Erythroblast (primary cell): ENCODE measurements at regions not wholly inside any gene's neighbourhood (a gene's known extent, or its start where the extent isn't known, plus 50 kb on each side); places are given as distances from the start of the nearest gene placed in this dataset.

Source experiments
- DNase-seq, 2 experiments: peaks; one replicate each; lab custom pipeline; 2025; lab: John Stamatoyannopoulos, UW
- GATA1 ChIP-seq: IDR thresholded peaks from 2 replicates; pipeline ENCODE4 v1.6.1; 2011; ENCODE audit warnings: low read depth, mild to moderate bottlenecking, control low read depth, low read length, moderate library complexity
- POLR2A ChIP-seq: IDR thresholded peaks from 2 replicates; pipeline ENCODE4 v1.6.1; 2011; ENCODE audit warnings: mild to moderate bottlenecking, low read length

- no peak for DNase-seq
- TF ChIP-seq GATA1 (no peak), POLR2A (no peak)
These were observed 435.6 kb upstream of the LRFN5 start for GRCh38 chr14:41171045-41171444.

DNA sequence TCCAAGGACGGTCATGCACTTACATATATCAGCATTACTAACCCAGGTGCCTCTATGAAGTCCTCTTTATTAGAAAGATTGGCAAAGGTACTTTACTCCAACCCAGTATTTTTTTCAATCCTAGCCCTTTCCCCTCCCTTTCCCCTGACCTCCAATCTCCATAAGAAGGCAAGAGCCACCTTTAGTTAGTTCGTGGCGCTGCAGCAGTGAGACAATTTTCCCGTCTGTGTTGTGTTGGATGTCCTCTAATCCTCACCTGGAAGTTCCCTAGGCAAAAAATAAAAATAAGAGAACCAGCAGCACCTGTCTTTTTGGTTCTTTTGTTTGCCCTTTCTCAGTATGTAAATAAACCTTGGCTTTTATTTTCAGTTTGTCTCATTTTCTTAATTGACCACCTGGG, 439.6 kb upstream of the LRFN5 start:
- no peak for TF ChIP-seq POLR2A
- no peak for DNase-seq

DNA sequence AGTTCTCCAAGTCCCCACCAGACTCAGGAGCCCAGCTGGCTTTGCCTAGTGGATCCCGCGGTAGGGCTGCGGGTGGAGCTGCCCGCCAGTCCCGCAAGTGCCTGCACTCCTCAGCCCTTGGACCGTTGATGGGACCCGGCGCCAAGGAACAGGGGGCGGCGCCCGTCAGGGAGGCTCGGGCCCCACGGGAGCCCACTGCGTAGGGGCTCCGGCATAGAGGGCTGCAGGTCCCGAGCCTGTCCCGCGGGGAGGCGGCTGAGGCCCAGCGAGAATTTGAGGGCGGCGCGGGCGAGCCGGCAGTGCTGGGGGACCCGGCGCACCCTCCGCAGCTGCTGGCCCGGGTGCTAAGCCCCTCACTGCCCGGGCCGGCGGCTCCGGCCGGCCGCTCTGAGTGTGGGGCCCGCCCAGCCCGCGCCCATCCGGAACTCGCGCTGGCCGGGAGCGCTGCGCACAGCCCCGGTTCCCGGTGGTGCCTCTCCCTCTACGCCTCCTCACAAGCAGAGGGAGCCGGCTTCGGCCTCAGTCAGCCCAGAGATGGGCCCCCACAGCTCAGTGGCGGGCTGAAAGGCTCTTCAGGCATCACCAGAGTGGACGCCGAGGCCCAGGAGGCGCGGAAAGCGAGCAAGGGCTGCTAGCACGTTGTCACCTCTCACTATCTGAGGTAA, 452.4 kb upstream of the LRFN5 start:
- TF ChIP-seq POLR2A (no peak), GATA1 (no peak)
- no peak for DNase-seq

DNA sequence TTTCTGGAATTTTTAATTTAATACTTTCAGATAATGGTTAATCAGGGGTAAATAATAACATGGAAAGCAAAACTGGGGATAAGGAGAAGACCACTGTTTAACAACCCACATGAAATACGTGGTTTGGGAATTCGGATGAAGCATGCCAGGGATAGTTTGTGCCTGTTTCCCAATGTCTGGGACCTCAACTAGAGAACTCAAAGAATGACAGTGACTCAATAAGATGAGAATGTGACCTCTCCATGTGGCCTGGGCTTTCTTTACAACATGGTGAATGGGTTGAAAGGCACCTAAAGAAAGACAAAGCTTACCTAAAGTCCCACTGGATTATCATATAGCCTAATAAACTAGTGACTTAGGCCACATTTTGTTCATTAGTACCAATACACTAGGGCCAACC, 460.3 kb upstream of the LRFN5 start:
- no peak for DNase-seq
- TF ChIP-seq POLR2A (no peak), GATA1 (no peak)

DNA sequence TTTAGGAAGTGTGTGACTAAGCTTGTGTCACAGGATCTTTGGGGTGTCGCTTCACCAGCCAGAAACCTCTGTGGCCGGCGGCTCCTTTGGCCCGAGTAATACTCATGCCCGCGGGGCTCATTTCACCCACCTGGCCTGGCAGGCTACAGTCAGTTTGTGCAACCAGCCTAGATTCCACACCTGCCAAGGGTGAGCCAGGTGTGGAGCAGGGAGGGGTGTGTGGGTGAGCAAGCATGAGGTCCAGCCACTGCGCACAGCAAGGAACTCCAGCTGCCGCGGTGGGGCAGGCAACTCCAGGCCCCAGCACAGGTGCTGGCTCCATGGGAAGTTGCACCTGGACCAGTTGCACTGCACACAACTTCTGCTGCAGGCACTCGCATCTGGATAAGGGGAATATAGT, 462.3 kb upstream of the LRFN5 start:
- DNase-seq = no peak
- TF ChIP-seq POLR2A = no peak
- TF ChIP-seq GATA1 = no peak

DNA sequence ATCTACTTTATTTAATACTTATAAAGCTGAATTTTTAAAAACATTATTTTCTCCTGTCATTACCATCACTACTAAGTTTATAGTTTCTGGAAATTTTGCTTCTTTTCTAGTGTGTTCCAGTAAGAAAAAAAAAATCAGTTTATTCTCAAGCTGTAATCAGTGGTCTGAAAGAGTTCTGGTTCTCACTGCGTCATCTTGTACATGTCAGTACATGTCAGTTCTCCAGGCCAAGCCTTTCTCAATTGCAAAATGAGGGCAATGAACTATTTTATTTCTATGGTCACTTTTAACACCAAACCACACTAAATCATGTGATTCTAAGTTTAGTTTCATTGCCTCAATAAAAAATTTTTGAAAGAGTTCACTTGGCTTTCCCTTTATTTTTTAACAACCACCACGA, 468.9 kb upstream of the LRFN5 start:
- DNase-seq = no peak
- TF ChIP-seq GATA1 (no peak), POLR2A (no peak)

- no peak for DNase-seq
- TF ChIP-seq GATA1 = no peak
- no peak for TF ChIP-seq POLR2A
These were observed 476.4 kb upstream of the LRFN5 start for GRCh38 chr14:41130274-41130673.

DNA sequence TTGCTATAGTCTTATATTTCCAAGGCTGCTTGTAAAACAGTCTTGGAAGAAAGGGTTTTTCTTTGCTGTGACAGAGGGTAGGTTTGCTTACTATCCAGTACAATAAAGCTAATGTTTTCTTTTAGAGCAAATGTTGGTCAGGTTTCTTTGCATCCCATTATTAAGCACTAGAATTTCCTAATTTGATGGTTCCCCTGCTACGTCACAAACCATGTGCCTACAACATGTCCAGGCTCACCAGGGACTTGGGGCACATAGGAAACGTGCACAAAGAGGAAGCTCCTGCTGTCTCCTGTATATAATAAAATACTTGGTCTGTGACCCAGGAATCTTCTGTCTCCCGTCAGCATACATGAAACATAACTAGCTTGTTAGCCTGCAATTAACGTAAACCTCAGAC, 486.3 kb upstream of the LRFN5 start:
- no peak for DNase-seq
- no peak for TF ChIP-seq GATA1
- TF ChIP-seq POLR2A = no peak

GRCh38 chr14:41096131-41096530, 510.5 kb upstream of the LRFN5 start:
- TF ChIP-seq POLR2A (no peak), GATA1 (no peak)
- DNase-seq = no peak

GRCh38 chr14:41087056-41087455, 519.6 kb upstream of the LRFN5 start:
- DNase-seq = no peak
- TF ChIP-seq GATA1 = no peak
- TF ChIP-seq POLR2A = no peak

DNA sequence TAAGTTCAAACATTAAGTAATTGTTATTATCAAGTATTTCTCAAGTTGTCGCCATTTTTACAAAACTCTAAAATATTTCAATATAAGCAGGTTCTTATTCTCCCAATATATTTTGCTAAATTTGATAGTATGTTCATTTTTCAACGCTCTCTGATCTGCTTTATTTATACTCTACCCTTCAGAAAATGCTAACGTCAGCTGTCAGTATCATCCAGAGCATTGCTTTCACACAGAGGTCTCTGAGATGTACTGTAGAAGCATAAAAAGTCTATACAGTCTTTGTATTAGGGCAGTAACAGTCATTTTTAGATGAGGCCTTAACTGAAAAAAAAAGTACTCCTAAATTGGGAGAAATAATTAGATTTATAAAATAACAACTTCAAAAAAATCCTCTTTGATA, 533.1 kb upstream of the LRFN5 start:
- DNase-seq = no peak
- no peak for TF ChIP-seq GATA1
- TF ChIP-seq POLR2A = no peak

- no peak for TF ChIP-seq POLR2A
- no peak for TF ChIP-seq GATA1
These were observed 533.9 kb upstream of the LRFN5 start for GRCh38 chr14:41072776-41073175.

DNA sequence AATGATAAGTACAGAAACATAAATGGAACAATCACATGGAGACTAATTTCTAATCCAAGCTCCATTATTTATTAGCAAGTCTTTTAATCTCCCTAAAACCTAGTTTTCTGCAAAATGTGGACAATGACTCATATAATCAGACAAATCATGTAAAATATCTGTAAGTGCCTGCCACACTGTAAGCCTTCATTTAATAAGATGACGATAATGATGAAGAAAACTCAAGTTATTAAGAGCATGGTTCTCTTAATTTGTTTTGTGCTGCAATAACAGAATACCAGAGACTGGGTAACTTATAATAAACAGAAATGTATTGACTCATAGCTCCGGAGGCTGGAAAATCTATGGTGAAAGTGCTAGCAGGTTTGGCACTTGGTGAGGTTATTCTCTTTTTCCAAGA, 535.3 kb upstream of the LRFN5 start:
- TF ChIP-seq GATA1 = no peak
- TF ChIP-seq POLR2A = no peak
- no peak for DNase-seq

More at GRCh38 chr14:41072776-41073175, 533.9 kb upstream of the LRFN5 start:
- no peak for DNase-seq

GRCh38 chr14:41062826-41063225, 543.9 kb upstream of the LRFN5 start:
- TF ChIP-seq GATA1 = no peak
- TF ChIP-seq POLR2A = no peak
- DNase-seq = no peak

DNA sequence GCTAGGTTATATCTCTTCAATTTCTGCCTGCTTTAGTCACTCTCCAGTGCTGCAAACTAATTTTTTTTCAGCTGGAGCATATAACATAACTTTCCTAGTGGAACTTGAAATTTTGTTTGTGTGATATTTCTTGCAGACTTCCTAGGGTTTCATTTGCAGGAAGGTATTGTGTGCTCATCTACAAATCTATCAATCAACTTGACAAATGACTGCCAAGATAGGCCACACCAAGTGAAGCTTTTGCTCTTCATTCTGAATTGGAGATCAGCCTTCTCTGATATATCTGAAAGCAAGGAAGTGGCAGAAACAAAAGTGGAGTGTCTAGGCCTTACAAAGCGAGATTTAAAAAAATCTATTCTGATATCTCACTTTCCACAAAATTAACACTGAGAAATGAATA, 551.1 kb upstream of the LRFN5 start:
- DNase-seq = no peak
- TF ChIP-seq POLR2A = no peak
- TF ChIP-seq GATA1 = no peak
